ENCODE measurements at regions not wholly inside any gene's neighbourhood (a gene's known extent, or its start where the extent isn't known, plus 50 kb on each side); places are given as distances from the start of the nearest gene placed in this dataset.

GRCh38 chr13:62280590-62280989 lies 864.9 kb upstream of the PCDH20 start:
- DNase-seq = no peak

GRCh38 chr13:62278271-62278670 lies 862.6 kb upstream of the PCDH20 start:
- intact Hi-C loops (cut with DNase I) = no loop called here
- no peaks in the 10 kb centered on the region for H3K27me3 ChIP-seq
- TF ChIP-seq CTCF (IDR thresholded peaks at IDR 0.05) = no peak

More at GRCh38 chr13:62280590-62280989, 864.9 kb upstream of the PCDH20 start:
- peaks cover 5% of the 10 kb centered on the region for H3K9me3 ChIP-seq
- no peak for TF ChIP-seq CTCF (IDR thresholded peaks at IDR 0.05)
- H3K9ac ChIP-seq (ENCODE audit: low read depth in 2 of 2, low read length in 2 of 2) = no peak overlapping the region
- intact Hi-C loops (cut with DNase I) = no loop called here
- H3K36me3 ChIP-seq = no peaks in the 10 kb centered on the region
- no peak overlapping the region for H3K4me3 ChIP-seq
- H3K27ac ChIP-seq = no peak overlapping the region
- H3K4me1 ChIP-seq = no peaks in the 10 kb centered on the region
- H3K27me3 ChIP-seq = no peaks in the 10 kb centered on the region

GRCh38 chr13:62251734-62252133 lies 836.1 kb upstream of the PCDH20 start:
- Histone ChIP-seq H3K36me3 (no peaks in the 10 kb centered on the region), H3K9me3 (no peaks in the 10 kb centered on the region), H3K9ac (ENCODE audit: low read depth in 2 of 2, low read length in 2 of 2) (no peak overlapping the region), H3K4me1 (no peaks in the 10 kb centered on the region), H3K27me3 (no peaks in the 10 kb centered on the region), H3K4me3 (no peak overlapping the region), H3K27ac (no peak overlapping the region)
- intact Hi-C loops (cut with DNase I) = no loop called here
- TF ChIP-seq CTCF (IDR thresholded peaks at IDR 0.05) = no peak
- no peak for DNase-seq

More at GRCh38 chr13:62278271-62278670, 862.6 kb upstream of the PCDH20 start:
- no peak overlapping the region for H3K4me3 ChIP-seq
- H3K9me3 ChIP-seq = peaks cover 5% of the 10 kb centered on the region
- DNase-seq = no peak
- H3K36me3 ChIP-seq = no peaks in the 10 kb centered on the region
- H3K4me1 ChIP-seq = no peaks in the 10 kb centered on the region
- no peak overlapping the region for H3K9ac ChIP-seq (ENCODE audit: low read depth in 2 of 2, low read length in 2 of 2)
- no peak overlapping the region for H3K27ac ChIP-seq

- H3K9ac ChIP-seq (ENCODE audit: low read depth in 2 of 2, low read length in 2 of 2) = no peak overlapping the region
- TF ChIP-seq CTCF (IDR thresholded peaks at IDR 0.05) = no peak
- no peak overlapping the region for H3K4me3 ChIP-seq
- intact Hi-C loops (cut with DNase I) = no loop called here
- no peaks in the 10 kb centered on the region for H3K4me1 ChIP-seq
- no peak overlapping the region for H3K27ac ChIP-seq
- no peaks in the 10 kb centered on the region for H3K36me3 ChIP-seq
- DNase-seq = no peak
- no peaks in the 10 kb centered on the region for H3K27me3 ChIP-seq
- H3K9me3 ChIP-seq = no peaks in the 10 kb centered on the region
These were observed 835.0 kb upstream of the PCDH20 start for GRCh38 chr13:62250501-62251201.

GRCh38 chr13:62246581-62246980 lies 830.9 kb upstream of the PCDH20 start:
- intact Hi-C loops (cut with DNase I) = no loop called here

More at GRCh38 chr13:62246581-62246980, 830.9 kb upstream of the PCDH20 start:
- no peaks in the 10 kb centered on the region for H3K36me3 ChIP-seq
- TF ChIP-seq CTCF (IDR thresholded peaks at IDR 0.05) = no peak
- H3K27ac ChIP-seq = no peak overlapping the region
- H3K27me3 ChIP-seq = no peaks in the 10 kb centered on the region
- no peak overlapping the region for H3K4me3 ChIP-seq
- no peaks in the 10 kb centered on the region for H3K9me3 ChIP-seq
- H3K9ac ChIP-seq (ENCODE audit: low read depth in 2 of 2, low read length in 2 of 2) = no peak overlapping the region
- no peaks in the 10 kb centered on the region for H3K4me1 ChIP-seq
- DNase-seq = no peak

All from colonic mucosa (tissue), 4 donors.